ENCODE measurements at regions not wholly inside any gene's neighbourhood (a gene's known extent, or its start where the extent isn't known, plus 50 kb on each side); places are given as distances from the start of the nearest gene placed in this dataset.

DNA sequence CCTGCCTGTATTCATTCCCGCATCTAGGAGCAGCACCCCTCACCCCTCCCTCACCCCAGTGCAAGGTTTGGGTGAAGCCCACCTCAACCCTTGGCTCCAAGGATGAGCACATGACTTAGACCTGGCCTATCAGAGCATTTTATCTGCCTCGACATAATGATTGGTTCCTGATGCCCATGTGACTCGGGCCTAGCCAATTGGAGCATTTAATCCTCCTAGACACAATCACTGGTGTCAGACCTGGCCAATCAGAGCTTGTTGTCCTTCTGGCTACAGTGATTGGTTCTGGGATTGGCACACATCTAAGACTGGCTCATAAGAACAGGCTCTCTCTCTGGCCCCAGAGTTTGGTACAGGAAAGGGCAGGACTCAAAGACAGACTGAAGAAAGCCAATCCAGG, 73.1 kb upstream of the MYL2 start:
- no peak for DNase-seq

DNA sequence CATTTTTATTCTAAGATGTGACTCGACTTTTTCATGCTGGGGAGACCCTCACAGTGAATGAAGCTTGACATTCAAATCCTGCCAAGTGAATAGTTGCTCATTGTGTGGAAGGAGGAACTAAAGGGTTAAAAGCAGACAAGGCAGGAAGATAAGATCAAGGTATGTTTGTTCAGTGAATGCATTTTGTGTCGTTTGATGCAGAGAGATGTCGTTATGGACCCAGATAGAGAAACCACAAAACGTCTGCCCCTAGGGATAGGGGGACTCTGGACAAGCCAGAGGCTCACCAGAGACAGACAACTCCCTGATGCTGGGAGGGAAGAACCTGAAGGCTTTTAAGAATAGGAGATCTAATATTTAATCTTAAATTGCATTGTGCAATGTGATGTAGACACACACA, 72.5 kb upstream of the MYL2 start:
- no peak for DNase-seq

- no peak for DNase-seq
Measured at GRCh38 chr12:110983811-110984210, 63.4 kb upstream of the MYL2 start.

GRCh38 chr12:110972866-110973265, 52.5 kb upstream of the MYL2 start:
- DNase-seq = no peak

GRCh38 chr12:110971936-110972335, 51.6 kb upstream of the MYL2 start:
- DNase-seq = no peak

- DNase-seq = no peak
Measured at GRCh38 chr12:110971189-110971920, 51.0 kb upstream of the MYL2 start.

Measured in CD4-positive, alpha-beta T cell treated with Interleukin-21 for 1 hour (primary cell).